Stomach (tissue), 4 donors: ENCODE measurements at regions not wholly inside any gene's neighbourhood (a gene's known extent, or its start where the extent isn't known, plus 50 kb on each side); places are given as distances from the start of the nearest gene placed in this dataset.

ENCODE experiments used
- CTCF ChIP-seq, 7 experiments: fragments of 450-650 bp in 4 of 7; fragments of 200-600 bp in 3 of 7; sonication (generic) in 3 of 7; IDR thresholded peaks; one replicate each; pipeline ENCODE4 v1.5.1; 2016 to 2019; ENCODE audit warnings: antibody characterized with exemption in 7 of 7, control low read depth in 2 of 7, mild to moderate bottlenecking in 1 of 7
- POLR2A ChIP-seq, 4 donors: fragments of 450-650 bp; IDR thresholded peaks; one replicate each; pipeline ENCODE4 v1.6.1; 2016; ENCODE audit warnings: antibody characterized with exemption in 4 of 4, control low read depth in 2 of 4, mild to moderate bottlenecking in 1 of 4, moderate library complexity in 1 of 4
- POLR2AphosphoS5 ChIP-seq, 3 donors: sonication (generic); formaldehyde crosslinking; IDR thresholded peaks; one replicate each; pipeline ENCODE4 v1.6.1; 2016; ENCODE audit warnings: antibody characterized with exemption in 3 of 3

- TF ChIP-seq CTCF (IDR thresholded peaks at IDR 0.05), result no peak
- no peak for TF ChIP-seq POLR2AphosphoS5 (IDR thresholded peaks at IDR 0.05)
- TF ChIP-seq POLR2A (IDR thresholded peaks at IDR 0.05), result no peak
Observed at GRCh38 chr13:105806628-105806920, 728.9 kb downstream of the EFNB2 start.
